ENCODE measurements at regions not wholly inside any gene's neighbourhood (a gene's known extent, or its start where the extent isn't known, plus 50 kb on each side); places are given as distances from the start of the nearest gene placed in this dataset.

GRCh38 chr16:85338638-85338982, 226.3 kb upstream of the CIBAR2 start:
- DNase-seq, result no peak
- Histone ChIP-seq H3K4me1 (peaks cover 9 to 30% (median 24%) of the 10 kb centered on the region in 4 donors), H3K27ac (no peak overlapping the region), H3K36me3 (no peaks in the 10 kb centered on the region), H3K9me3 (no peaks in the 10 kb centered on the region), H3K27me3 (no peaks in the 10 kb centered on the region), H3K4me3 (no peak overlapping the region)
- in situ Hi-C loops (cut with MboI; ENCODE audit: low pct_ligation_motif_present in 1 of 4, low pct_unique_long_range_greater_than_20kb in 1 of 4, low sequenced_read_pairs in 3 of 4) (no loop called here), intact Hi-C loops (cut with DNase I; ENCODE audit: low total_unique reads) (no loop called here)
- WGBS, 2 donors (ENCODE audit: low coverage in 1 of 2), result 83 to 100% methylated on average over 8 to 15 of the region's 15 CpGs
- TF ChIP-seq POLR2AphosphoS5 (IDR thresholded peaks at IDR 0.05), result no peak

GRCh38 chr16:85338989-85339685, 226.9 kb upstream of the CIBAR2 start:
- intact Hi-C loops (cut with DNase I; ENCODE audit: low total_unique reads), result no loop called here
- in situ Hi-C loops (cut with MboI; ENCODE audit: low pct_ligation_motif_present in 1 of 4, low pct_unique_long_range_greater_than_20kb in 1 of 4, low sequenced_read_pairs in 3 of 4), result no loop called here
- Histone ChIP-seq H3K4me3 (no peak overlapping the region), H3K27ac (no peak overlapping the region), H3K9me3 (no peaks in the 10 kb centered on the region), H3K27me3 (no peaks in the 10 kb centered on the region), H3K36me3 (no peaks in the 10 kb centered on the region), H3K4me1 (peaks cover 9 to 25% (median 19%) of the 10 kb centered on the region in 4 donors)
- no peak for DNase-seq
- no peak for TF ChIP-seq POLR2A (IDR thresholded peaks at IDR 0.05)
- TF ChIP-seq EP300 (IDR thresholded peaks at IDR 0.05; ENCODE audit: low read depth), result no peak
- TF ChIP-seq POLR2AphosphoS5 (IDR thresholded peaks at IDR 0.05), result no peak
- no peak for TF ChIP-seq CTCF (IDR thresholded peaks at IDR 0.05)
- 81 to 94% methylated on average over 6 to 24 of the region's 24 CpGs for WGBS, 2 donors (ENCODE audit: low coverage in 1 of 2)

DNA sequence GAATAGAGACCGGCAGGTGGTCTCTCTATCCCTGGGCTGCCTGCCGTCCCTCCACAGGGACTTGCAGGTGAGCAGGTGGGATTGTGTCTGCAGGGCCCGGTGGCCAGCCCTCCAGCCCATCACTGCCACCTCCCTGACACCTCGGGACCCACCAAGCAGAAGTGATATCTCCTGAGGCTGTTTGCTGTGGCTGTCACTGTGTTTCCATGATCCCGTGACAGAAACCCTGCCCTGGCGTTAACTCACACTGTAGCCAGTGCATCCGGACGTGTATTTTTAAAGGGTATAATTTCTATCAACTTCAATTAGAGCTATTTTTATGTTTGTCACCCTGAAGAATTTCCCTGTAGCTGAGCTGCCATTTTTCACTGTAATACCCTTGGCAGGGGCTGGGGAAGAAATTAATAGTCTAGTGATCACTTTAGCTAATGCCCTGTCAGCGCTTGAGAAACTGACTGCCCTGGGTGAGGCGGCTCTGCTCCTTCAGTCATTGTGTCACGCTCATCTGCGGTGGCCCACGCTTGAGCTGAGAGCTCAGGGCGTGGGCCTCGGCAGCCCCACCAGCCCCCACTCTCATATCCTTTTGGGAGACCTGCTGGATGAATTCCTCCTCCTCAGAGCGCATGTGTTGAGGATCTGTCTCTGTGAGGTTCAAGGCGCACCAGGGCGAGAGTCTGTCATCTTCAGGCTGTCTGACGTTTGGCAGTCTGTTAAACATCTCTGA, 229.9 kb upstream of the CIBAR2 start:
- DNase-seq, result no peak
- Histone ChIP-seq H3K4me3 (no peak overlapping the region), H3K36me3 (no peaks in the 10 kb centered on the region), H3K9me3 (no peaks in the 10 kb centered on the region), H3K27ac (no peak overlapping the region), H3K27me3 (no peaks in the 10 kb centered on the region), H3K4me1 (no peaks in the 10 kb centered on the region)
- TF ChIP-seq CTCF (IDR thresholded peaks at IDR 0.05), result no peak
- TF ChIP-seq EP300 (IDR thresholded peaks at IDR 0.05; ENCODE audit: low read depth), result no peak
- no peak for TF ChIP-seq POLR2AphosphoS5 (IDR thresholded peaks at IDR 0.05)
- TF ChIP-seq POLR2A (IDR thresholded peaks at IDR 0.05), result no peak
- 61 to 85% methylated on average over 3 to 17 of the region's 19 CpGs for WGBS, 2 donors (ENCODE audit: low coverage in 1 of 2)
- in situ Hi-C loops (cut with MboI; ENCODE audit: low pct_ligation_motif_present in 1 of 4, low pct_unique_long_range_greater_than_20kb in 1 of 4, low sequenced_read_pairs in 3 of 4) (no loop called here), intact Hi-C loops (cut with DNase I; ENCODE audit: low total_unique reads) (no loop called here)

DNA sequence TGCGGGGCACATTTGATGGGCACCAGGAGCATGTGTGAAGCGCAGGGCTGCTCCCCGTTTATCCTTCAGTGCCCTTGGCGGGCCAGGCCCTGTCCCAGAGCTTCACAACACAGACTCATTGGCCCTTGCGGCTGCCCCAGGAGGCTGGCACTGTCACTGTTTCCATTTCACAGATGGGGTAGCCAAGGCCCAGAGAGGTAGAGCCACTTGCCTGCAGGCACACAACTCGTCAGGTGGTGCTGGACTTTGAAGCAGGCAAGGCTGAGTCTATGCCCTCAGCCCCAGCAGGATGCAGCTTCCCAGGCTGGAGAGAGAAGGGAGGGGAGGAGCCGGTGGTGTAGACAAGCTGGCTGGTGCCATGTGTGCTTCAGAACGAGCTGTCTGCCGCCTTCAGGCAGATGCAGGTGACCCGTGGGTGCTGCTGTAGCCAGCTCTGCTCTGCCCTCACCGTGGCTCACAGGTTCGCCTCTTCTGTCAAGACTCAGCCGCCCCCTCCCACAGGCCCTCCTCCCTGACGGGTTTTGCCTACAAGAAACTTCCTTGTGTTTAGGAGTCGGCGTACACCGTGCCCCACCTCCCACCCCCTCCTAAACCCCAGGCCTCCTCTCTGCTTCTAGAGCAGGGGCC, 232.3 kb upstream of the CIBAR2 start:
- 76 to 80% methylated on average over 1 to 17 of the region's 17 CpGs for WGBS, 2 donors (ENCODE audit: low coverage in 1 of 2)
- Histone ChIP-seq H3K36me3 (no peaks in the 10 kb centered on the region), H3K4me3 (no peak overlapping the region), H3K9me3 (no peaks in the 10 kb centered on the region), H3K4me1 (no peaks in the 10 kb centered on the region), H3K27me3 (no peaks in the 10 kb centered on the region), H3K27ac (no peak overlapping the region)
- intact Hi-C loops (cut with DNase I; ENCODE audit: low total_unique reads), result no loop called here
- in situ Hi-C loops (cut with MboI; ENCODE audit: low pct_ligation_motif_present in 1 of 4, low pct_unique_long_range_greater_than_20kb in 1 of 4, low sequenced_read_pairs in 3 of 4), result no loop called here
- DNase-seq, result no peak
- TF ChIP-seq POLR2A (IDR thresholded peaks at IDR 0.05) (no peak), EP300 (IDR thresholded peaks at IDR 0.05; ENCODE audit: low read depth) (no peak), CTCF (IDR thresholded peaks at IDR 0.05) (no peak), POLR2AphosphoS5 (IDR thresholded peaks at IDR 0.05) (no peak)
